ENCODE measurements at regions not wholly inside any gene's neighbourhood (a gene's known extent, or its start where the extent isn't known, plus 50 kb on each side); places are given as distances from the start of the nearest gene placed in this dataset.

DNA sequence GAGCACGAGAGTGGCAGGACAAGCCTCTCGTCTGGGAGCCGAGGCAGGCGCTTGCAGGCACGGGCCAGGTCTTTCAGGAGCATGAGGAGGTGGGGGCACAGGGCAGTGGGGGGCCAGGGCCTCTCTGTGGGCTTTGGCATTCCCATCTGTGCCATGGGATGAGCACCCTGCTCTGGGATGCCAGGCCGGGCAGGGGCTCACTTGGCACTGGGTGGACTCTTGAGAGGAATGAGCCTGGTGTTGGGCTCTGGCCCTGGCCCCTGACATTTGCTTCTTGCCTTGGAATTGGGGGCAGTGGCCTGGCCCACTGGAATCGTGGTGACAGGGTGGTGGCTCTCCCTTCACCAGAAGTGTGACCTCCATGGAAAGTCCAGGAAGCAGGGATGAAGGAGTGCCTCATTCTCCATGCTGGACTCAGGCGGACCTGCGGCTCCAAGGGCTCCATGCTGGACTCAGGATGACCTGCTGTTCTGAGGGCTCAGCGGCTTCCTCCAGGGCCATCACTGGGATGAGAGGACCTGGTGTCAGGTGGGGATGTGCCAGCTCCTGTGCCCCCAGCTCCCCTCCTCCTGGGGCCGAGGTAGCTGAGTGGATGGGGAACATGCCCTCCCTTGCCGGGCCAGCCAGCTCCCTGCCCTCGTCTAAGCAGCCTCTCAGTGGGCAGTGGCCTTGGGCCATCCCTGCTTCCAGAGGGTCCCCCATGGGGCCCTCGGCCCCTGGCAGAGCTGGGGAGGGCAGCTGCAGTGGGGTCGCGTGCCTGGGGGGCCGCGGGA is 220.3 kb downstream of the KIF26A start:
- Histone ChIP-seq H3K4me1 (ENCODE audit: control insufficient read depth in 4 of 4, insufficient read depth in 4 of 4, low read length in 3 of 4) (no peaks in the 10 kb centered on the region), H3K4me3 (ENCODE audit: low read depth in 1 of 3, low read length in 3 of 3) (no peak overlapping the region), H3K36me3 (ENCODE audit: control insufficient read depth in 4 of 4, insufficient read depth in 3 of 4, low read depth in 1 of 4, low read length in 3 of 4) (no peaks in the 10 kb centered on the region), H3K27me3 (ENCODE audit: control insufficient read depth in 4 of 4, insufficient read depth in 4 of 4, low read length in 3 of 4) (peaks cover 0 to 4% (median 0%) of the 10 kb centered on the region in 4 donors), H3K27ac (ENCODE audit: low read depth in 1 of 2, low read length in 2 of 2) (no peak overlapping the region), H3K9me3 (ENCODE audit: control insufficient read depth in 4 of 4, low read length in 3 of 4) (no peaks in the 10 kb centered on the region), H3K9ac (ENCODE audit: low read depth in 1 of 2, low read length in 2 of 2) (no peak overlapping the region)
- 81% methylated on average over 18 of the region's 18 CpGs for WGBS
- TF ChIP-seq, protein P1, sequence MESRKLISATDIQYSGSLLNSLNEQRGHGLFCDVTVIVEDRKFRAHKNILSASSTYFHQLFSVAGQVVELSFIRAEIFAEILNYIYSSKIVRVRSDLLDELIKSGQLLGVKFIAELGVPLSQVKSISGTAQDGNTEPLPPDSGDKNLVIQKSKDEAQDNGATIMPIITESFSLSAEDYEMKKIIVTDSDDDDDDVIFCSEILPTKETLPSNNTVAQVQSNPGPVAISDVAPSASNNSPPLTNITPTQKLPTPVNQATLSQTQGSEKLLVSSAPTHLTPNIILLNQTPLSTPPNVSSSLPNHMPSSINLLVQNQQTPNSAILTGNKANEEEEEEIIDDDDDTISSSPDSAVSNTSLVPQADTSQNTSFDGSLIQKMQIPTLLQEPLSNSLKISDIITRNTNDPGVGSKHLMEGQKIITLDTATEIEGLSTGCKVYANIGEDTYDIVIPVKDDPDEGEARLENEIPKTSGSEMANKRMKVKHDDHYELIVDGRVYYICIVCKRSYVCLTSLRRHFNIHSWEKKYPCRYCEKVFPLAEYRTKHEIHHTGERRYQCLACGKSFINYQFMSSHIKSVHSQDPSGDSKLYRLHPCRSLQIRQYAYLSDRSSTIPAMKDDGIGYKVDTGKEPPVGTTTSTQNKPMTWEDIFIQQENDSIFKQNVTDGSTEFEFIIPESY (IDR thresholded peaks at IDR 0.05), result no peak
- TF ChIP-seq, protein P2, sequence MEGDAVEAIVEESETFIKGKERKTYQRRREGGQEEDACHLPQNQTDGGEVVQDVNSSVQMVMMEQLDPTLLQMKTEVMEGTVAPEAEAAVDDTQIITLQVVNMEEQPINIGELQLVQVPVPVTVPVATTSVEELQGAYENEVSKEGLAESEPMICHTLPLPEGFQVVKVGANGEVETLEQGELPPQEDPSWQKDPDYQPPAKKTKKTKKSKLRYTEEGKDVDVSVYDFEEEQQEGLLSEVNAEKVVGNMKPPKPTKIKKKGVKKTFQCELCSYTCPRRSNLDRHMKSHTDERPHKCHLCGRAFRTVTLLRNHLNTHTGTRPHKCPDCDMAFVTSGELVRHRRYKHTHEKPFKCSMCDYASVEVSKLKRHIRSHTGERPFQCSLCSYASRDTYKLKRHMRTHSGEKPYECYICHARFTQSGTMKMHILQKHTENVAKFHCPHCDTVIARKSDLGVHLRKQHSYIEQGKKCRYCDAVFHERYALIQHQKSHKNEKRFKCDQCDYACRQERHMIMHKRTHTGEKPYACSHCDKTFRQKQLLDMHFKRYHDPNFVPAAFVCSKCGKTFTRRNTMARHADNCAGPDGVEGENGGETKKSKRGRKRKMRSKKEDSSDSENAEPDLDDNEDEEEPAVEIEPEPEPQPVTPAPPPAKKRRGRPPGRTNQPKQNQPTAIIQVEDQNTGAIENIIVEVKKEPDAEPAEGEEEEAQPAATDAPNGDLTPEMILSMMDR (IDR thresholded peaks at IDR 0.05; ENCODE audit: low read depth, low read length, missing input control), result no peak
- TF ChIP-seq GABPA (IDR thresholded peaks at IDR 0.05 in 1 of 2, conservative IDR thresholded peaks at IDR 0.05 in 1 of 2) (no peak), RXRA (IDR thresholded peaks at IDR 0.05) (no peak), YY1 (IDR thresholded peaks at IDR 0.05) (no peak), SP1 (IDR thresholded peaks at IDR 0.05) (no peak), FOXA1 (IDR thresholded peaks at IDR 0.05) (no peak), JUND (IDR thresholded peaks at IDR 0.05) (no peak), EGR1 (IDR thresholded peaks at IDR 0.05; ENCODE audit: low read depth in 2 of 2) (no peak), HNF4G (IDR thresholded peaks at IDR 0.05) (no peak), HNF4A (conservative IDR thresholded peaks at IDR 0.05) (no peak)
- TF ChIP-seq, protein P3, sequence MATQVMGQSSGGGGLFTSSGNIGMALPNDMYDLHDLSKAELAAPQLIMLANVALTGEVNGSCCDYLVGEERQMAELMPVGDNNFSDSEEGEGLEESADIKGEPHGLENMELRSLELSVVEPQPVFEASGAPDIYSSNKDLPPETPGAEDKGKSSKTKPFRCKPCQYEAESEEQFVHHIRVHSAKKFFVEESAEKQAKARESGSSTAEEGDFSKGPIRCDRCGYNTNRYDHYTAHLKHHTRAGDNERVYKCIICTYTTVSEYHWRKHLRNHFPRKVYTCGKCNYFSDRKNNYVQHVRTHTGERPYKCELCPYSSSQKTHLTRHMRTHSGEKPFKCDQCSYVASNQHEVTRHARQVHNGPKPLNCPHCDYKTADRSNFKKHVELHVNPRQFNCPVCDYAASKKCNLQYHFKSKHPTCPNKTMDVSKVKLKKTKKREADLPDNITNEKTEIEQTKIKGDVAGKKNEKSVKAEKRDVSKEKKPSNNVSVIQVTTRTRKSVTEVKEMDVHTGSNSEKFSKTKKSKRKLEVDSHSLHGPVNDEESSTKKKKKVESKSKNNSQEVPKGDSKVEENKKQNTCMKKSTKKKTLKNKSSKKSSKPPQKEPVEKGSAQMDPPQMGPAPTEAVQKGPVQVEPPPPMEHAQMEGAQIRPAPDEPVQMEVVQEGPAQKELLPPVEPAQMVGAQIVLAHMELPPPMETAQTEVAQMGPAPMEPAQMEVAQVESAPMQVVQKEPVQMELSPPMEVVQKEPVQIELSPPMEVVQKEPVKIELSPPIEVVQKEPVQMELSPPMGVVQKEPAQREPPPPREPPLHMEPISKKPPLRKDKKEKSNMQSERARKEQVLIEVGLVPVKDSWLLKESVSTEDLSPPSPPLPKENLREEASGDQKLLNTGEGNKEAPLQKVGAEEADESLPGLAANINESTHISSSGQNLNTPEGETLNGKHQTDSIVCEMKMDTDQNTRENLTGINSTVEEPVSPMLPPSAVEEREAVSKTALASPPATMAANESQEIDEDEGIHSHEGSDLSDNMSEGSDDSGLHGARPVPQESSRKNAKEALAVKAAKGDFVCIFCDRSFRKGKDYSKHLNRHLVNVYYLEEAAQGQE (IDR thresholded peaks at IDR 0.05), result no peak
- TF ChIP-seq, protein P4, sequence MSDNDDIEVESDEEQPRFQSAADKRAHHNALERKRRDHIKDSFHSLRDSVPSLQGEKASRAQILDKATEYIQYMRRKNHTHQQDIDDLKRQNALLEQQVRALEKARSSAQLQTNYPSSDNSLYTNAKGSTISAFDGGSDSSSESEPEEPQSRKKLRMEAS (IDR thresholded peaks at IDR 0.05), result no peak
- DNase-seq (ENCODE audit: low spot score), result no peak

DNA sequence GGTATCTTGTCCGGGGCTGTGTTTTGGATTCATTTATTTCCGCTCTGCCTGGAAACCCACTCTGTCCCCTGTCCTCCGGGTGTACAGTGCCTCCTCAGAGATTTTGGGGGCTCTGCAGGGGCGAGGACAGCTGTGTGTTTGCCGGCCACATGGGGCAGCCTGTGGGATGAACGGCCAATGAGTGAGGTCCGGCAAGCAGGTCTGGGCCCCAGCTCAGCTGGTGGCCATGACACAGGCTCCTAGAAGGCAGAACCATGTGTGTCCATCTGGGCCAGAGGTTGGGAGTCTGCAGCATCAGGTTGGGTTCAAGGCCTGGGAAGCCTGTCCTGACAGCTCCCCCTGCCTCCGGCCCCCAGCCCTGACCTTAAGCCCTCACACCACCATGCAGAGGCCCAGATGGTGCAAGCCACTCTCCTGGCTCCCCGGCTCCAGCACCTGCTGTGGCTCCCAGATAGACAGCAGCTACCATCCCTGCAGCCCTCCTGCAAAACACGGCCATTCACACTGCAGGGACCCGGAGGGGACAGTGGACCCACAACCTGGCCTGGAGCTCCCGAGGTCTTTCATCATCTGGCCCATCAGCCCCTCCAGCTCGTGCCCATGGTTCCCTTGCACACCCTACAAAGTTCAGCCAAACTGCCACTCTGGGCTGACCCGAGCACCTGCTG is 220.1 kb upstream of the C14orf180 start:
- no peak for DNase-seq (ENCODE audit: low spot score)
- Histone ChIP-seq H3K36me3 (ENCODE audit: control insufficient read depth in 4 of 4, insufficient read depth in 3 of 4, low read depth in 1 of 4, low read length in 3 of 4) (no peaks in the 10 kb centered on the region), H3K9ac (ENCODE audit: low read depth in 1 of 2, low read length in 2 of 2) (no peak overlapping the region), H3K4me3 (ENCODE audit: low read depth in 1 of 3, low read length in 3 of 3) (no peak overlapping the region), H3K27me3 (ENCODE audit: control insufficient read depth in 4 of 4, insufficient read depth in 4 of 4, low read length in 3 of 4) (peaks cover 0 to 4% (median 0%) of the 10 kb centered on the region in 4 donors), H3K4me1 (ENCODE audit: control insufficient read depth in 4 of 4, insufficient read depth in 4 of 4, low read length in 3 of 4) (no peaks in the 10 kb centered on the region), H3K27ac (ENCODE audit: low read depth in 1 of 2, low read length in 2 of 2) (no peak overlapping the region), H3K9me3 (ENCODE audit: control insufficient read depth in 4 of 4, low read length in 3 of 4) (no peaks in the 10 kb centered on the region)
- WGBS, result 73% methylated on average over 14 of the region's 14 CpGs
- TF ChIP-seq GABPA (IDR thresholded peaks at IDR 0.05 in 1 of 2, conservative IDR thresholded peaks at IDR 0.05 in 1 of 2) (no peak), RAD21 (IDR thresholded peaks at IDR 0.05) (no peak)
- TF ChIP-seq, protein P2 (IDR thresholded peaks at IDR 0.05; ENCODE audit: low read depth, low read length, missing input control), result no peak
- TF ChIP-seq, protein P3 (IDR thresholded peaks at IDR 0.05), result no peak
